ENCODE measurements at regions not wholly inside any gene's neighbourhood (a gene's known extent, or its start where the extent isn't known, plus 50 kb on each side); places are given as distances from the start of the nearest gene placed in this dataset.
"Not testable (repeated sequence)": the region's sequence is repeated elsewhere in the genome, so short reads cannot be mapped to it uniquely, and the experiment has no call there.

DNA sequence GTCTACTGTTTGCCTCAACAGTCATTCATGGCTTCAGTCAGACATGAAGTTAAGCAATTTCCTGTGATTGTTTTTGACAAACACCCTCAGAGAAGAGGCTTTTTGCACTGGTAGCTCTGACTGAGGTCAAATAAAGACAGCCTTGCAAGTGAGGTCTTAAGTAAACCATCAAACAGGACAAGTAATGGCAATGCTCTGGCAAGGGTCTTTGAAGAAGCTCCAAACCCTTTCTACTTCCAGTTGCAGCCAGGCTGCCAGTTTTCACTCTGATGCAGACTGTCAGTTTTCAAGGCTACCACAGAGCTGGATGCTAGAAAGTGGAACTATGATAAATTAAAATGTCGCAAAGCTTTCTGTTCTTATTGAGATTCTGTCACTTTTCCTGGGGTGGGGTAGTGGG lies 421.5 kb upstream of the PTGER4 start:
- H3K9me3 Mint-ChIP-seq: peaks cover 0 to under 1% of the 10 kb centered on the region in 2 donors
- H3K27me3 Mint-ChIP-seq: no peaks in the 10 kb centered on the region
- H3K27ac Mint-ChIP-seq: no peak overlapping the region
- ATAC-seq (replicated peaks): no peak
- DNase-seq: no peak
- H3K4me3 Mint-ChIP-seq: no peak overlapping the region
- H3K4me1 Mint-ChIP-seq: peaks cover 0 to 5% of the 10 kb centered on the region in 2 donors
- no peaks in the 10 kb centered on the region for H3K36me3 Mint-ChIP-seq

DNA sequence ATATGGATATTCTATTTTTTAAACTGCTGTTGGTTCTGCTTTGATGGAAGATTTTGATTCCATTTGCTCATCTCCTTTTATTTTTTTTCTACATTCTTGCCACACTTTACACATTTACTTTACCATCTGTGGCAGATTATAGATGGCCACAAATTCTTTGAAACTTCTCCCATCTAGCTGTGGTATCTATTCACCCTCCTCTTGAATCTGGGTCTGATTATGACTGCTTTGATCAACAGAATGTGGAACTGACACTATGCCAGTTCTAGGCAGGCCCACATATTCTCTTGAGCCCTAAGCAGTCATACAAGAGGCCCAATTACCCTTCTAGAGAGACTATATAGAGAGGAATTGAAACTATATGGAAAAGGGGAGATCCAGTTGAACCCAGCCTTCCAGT lies 439.0 kb upstream of the PTGER4 start:
- ATAC-seq (replicated peaks): peak in 1 of 2 donors; percentile 57
- no peak overlapping the region for H3K27ac Mint-ChIP-seq
- no peak for DNase-seq
- no peak overlapping the region for H3K4me3 Mint-ChIP-seq
- peaks cover 7 to 11% of the 10 kb centered on the region in 2 donors for H3K4me1 Mint-ChIP-seq
- H3K9me3 Mint-ChIP-seq: peaks cover 0 to 4% of the 10 kb centered on the region in 2 donors
- peaks cover 0 to 4% of the 10 kb centered on the region in 2 donors for H3K27me3 Mint-ChIP-seq
- H3K36me3 Mint-ChIP-seq: peaks cover 0 to 4% of the 10 kb centered on the region in 2 donors

DNA sequence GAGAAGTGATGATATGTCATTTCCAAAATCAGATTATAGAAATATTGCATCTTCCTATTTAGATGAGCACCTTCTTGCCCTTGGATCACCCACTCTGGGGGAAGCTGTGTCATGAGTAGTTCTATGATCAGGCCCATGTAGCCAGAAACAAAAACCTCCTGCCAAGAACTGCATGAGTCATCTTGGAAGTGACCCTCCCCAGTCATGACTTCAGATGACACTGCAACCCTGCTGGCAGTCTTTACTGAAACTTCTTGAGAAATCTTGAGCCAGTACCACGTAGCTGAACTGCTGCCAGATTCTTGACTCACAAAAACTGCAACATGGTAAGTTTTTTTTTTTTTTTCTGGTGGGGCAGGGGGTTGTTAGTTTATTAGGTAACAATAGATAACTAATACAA lies 439.6 kb upstream of the PTGER4 start:
- Mint-ChIP-seq H3K4me3 (no peak overlapping the region), H3K27ac (no peak overlapping the region), H3K27me3 (peaks cover 0 to 4% of the 10 kb centered on the region in 2 donors), H3K4me1 (peaks cover 7 to 11% of the 10 kb centered on the region in 2 donors), H3K9me3 (peaks cover 0 to 4% of the 10 kb centered on the region in 2 donors), H3K36me3 (peaks cover 0 to 4% of the 10 kb centered on the region in 2 donors)
- DNase-seq (no peak), ATAC-seq (replicated peaks) (peak in 1 of 2 donors; percentile 38)

DNA sequence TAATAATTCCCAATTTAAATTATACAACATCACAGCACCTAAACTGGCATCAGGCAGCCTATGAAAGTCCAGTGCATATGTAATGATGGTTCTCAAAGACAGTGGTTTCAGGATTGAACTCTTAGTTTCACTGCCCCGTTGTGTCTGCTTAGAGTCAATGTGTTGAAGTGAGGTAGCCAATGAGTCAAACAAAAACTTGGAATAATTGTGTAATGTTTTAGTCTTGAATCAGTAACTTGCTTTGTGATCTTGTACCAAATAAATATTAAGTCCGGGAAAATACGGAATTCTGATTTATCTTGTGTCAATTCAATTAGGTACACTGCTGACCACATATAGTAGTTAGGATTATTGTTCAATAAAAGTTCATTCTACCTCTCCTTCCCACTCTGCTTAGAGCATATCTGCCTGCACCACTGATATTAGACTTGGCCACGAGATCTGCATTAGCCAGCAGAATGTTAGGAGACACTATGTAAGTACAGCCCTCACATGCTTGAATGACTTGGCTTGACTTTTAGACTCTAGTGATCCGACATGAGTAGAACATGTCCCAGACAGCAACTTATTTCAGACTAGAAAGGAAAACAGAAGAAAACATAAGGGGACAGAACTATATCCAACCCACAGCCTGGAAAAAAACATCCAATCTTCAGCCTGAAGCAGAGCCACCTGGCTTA lies 441.5 kb upstream of the PTGER4 start:
- H3K27ac Mint-ChIP-seq: no peak overlapping the region

DNA sequence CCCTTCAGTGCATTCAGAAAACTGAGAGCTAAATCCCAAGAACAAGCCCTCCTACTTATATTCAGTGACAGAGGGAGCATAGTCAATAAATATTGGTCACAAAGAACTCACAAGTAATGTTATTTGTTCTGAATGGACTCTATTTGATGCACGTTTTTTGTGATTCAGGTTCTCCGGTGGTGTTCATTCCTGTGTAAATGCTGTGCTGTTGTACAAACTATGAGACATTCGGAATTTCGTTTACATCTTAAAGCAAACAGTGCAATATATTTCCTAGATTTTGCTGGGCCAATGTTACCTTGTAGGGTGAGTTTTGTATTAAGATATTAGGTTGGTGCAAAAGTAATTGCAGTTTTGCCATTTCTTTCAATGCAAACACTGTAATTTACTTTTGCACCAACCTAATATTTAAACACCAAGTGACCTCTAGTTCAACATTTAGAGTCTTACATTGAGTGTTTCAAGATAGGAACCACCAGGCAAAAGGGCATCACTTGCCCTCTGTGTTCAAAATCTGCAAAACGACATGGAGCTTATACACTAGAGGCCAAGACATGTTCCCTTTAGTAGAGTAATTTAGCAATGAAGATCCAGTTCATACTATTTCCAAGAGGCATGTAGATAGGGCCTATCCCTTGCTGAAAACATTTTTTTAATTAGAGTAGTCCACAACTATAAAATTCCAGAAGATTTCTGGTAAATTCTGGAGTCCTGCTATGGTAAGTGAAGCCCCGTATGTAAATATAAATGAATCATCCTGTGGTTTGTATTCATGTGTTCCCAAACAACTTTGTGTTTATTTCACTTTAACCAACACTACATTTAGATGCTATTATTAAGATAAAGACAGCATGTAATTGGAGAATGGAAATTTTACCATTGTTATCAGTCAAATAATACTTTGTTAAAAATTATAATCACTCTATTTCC lies 444.0 kb upstream of the PTGER4 start:
- Mint-ChIP-seq H3K9me3 (peaks cover 0 to 4% of the 10 kb centered on the region in 2 donors), H3K36me3 (peaks cover 0 to 3% of the 10 kb centered on the region in 2 donors), H3K4me1 (peaks cover 0 to 3% of the 10 kb centered on the region in 2 donors), H3K27ac (no peak overlapping the region), H3K27me3 (no peaks in the 10 kb centered on the region), H3K4me3 (no peak overlapping the region)
- ATAC-seq (replicated peaks) (no peak), DNase-seq (no peak)

More for the DNA sequence above, 441.5 kb upstream of the PTGER4 start:
- peaks cover 0 to 4% of the 10 kb centered on the region in 2 donors for H3K9me3 Mint-ChIP-seq
- H3K36me3 Mint-ChIP-seq: peaks cover 0 to 4% of the 10 kb centered on the region in 2 donors
- ATAC-seq (replicated peaks) (no peak), DNase-seq (no peak)
- H3K4me1 Mint-ChIP-seq: peaks cover 7 to 11% of the 10 kb centered on the region in 2 donors
- peaks cover 0 to 4% of the 10 kb centered on the region in 2 donors for H3K27me3 Mint-ChIP-seq
- H3K4me3 Mint-ChIP-seq: no peak overlapping the region

DNA sequence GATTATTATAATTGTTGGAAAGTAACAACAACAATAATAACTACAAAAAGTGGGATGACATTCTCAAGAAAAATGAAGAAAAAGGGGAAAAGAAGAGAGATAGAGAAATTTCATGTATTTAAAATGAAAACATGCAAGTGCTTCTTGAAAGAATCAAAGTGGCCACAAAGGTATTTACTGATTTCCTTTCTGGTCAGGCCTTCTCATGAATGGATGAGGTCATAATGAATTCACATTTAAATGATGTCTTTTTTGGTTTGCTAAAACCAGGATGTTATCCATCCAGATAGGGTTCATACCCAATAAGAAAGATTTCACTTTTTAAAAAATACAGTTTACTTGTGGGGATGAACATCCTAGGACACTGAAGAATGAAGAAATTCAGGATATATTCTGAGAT lies 446.4 kb upstream of the PTGER4 start:
- no peaks in the 10 kb centered on the region for H3K27me3 Mint-ChIP-seq
- ATAC-seq (replicated peaks) (no peak), DNase-seq (no peak)
- H3K27ac Mint-ChIP-seq: no peak overlapping the region
- H3K4me3 Mint-ChIP-seq: no peak overlapping the region
- peaks cover 6 to 10% of the 10 kb centered on the region in 2 donors for H3K4me1 Mint-ChIP-seq
- no peaks in the 10 kb centered on the region for H3K36me3 Mint-ChIP-seq
- H3K9me3 Mint-ChIP-seq: no peaks in the 10 kb centered on the region

DNA sequence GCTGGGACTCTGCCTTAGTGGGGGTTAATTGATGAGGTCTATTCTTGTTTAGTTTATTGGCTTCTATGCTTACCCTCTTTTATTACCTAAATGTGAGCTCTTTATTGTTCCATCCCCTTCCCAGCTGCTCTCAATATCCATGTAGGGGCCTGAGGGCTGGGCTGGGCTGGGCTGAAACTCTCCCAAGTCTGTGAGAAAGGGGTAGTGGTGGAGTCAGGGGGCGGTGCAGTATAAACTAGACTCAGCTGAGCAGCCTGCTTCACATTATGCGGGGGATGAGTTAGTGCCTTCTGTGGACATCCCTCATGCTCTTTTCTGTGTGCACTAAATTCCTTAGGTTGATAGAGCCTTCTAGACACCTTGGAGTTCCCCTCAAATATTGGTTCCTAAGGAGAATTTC lies 451.8 kb upstream of the PTGER4 start:
- DNase-seq (no peak), ATAC-seq (replicated peaks) (no peak)
- no peaks in the 10 kb centered on the region for H3K27me3 Mint-ChIP-seq
- no peak overlapping the region for H3K4me3 Mint-ChIP-seq
- H3K4me1 Mint-ChIP-seq: peaks cover 29 to 57% of the 10 kb centered on the region in 2 donors
- no peaks in the 10 kb centered on the region for H3K36me3 Mint-ChIP-seq
- H3K9me3 Mint-ChIP-seq: no peaks in the 10 kb centered on the region
- H3K27ac Mint-ChIP-seq: no peak overlapping the region

DNA sequence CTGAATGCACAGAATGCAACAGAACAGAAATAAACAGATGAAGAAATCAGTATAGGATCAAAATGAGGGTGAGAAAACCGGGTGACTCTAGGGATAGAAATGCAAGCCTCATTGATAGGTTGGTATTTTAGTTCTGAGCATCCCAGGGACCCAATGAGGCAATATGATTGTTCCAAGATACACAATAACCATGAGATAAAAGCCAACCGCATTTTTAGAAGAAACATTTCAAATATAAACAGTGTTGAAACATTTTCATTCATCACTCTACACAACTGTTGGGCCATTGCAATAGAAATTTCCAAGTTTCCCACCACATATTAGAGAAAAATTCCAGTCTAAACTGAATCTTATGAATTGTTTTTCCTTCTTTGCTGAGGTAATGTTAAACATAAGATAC lies 452.3 kb upstream of the PTGER4 start:
- no peaks in the 10 kb centered on the region for H3K9me3 Mint-ChIP-seq
- no peaks in the 10 kb centered on the region for H3K27me3 Mint-ChIP-seq
- H3K4me1 Mint-ChIP-seq: peaks cover 32 to 61% of the 10 kb centered on the region in 2 donors
- peak overlapping the region; percentile 77 for H3K27ac Mint-ChIP-seq
- DNase-seq (no peak), ATAC-seq (replicated peaks) (no peak)
- no peaks in the 10 kb centered on the region for H3K36me3 Mint-ChIP-seq
- peak overlapping the region in 1 of 2 donors; percentile 37 for H3K4me3 Mint-ChIP-seq

DNA sequence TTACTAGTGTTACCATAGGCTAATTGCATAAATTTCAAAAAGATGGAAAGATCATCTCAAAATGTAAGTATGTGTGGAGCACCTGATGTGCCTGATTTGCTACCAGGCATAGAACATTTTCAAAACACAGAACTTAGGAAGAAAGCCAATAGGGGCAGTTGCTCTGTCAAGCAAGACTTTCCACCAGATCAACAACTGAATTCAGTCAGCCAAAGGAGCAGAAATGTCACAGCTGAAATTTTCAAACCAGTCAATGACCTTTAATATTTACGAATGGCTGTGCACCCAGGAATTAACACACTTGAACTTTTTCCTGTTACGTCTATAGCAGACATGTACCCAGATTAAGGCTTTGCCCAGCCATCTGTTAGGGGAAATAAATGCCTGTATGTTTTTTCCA lies 452.8 kb upstream of the PTGER4 start:
- Mint-ChIP-seq H3K4me1 (peaks cover 32 to 63% of the 10 kb centered on the region in 2 donors), H3K36me3 (no peaks in the 10 kb centered on the region), H3K9me3 (no peaks in the 10 kb centered on the region), H3K27ac (peak overlapping the region; percentile 77), H3K27me3 (no peaks in the 10 kb centered on the region), H3K4me3 (peak overlapping the region in 1 of 2 donors; percentile 37)
- ATAC-seq (replicated peaks): peak; percentile 41 to 48
- DNase-seq: peak; percentile 40

DNA sequence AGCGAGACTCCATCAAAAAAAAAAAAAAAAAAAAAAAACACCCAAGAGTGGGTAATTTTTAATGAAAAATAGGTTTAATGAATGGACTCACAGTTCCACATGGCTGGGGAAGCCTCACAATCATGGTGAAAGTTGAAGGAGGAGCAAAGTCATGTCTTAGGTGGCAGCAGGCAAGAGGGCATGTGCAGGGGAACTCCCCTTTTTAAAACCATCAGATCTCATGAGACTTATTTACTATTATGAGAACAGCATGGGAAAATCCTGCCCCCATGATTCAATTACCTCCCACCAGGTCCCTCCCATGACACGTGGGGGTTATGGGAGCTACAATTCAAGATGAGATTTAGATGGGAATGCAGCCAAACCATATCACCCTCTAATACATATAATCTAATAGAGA lies 454.6 kb upstream of the PTGER4 start:
- DNase-seq: peak; percentile 60
- Mint-ChIP-seq H3K4me3 (peak overlapping the region; percentile 25 to 47), H3K4me1 (peaks cover 37 to 80% of the 10 kb centered on the region in 2 donors), H3K27ac (peak overlapping the region; percentile 90)
- H3K27me3 Mint-ChIP-seq, H3K9me3 Mint-ChIP-seq, H3K36me3 Mint-ChIP-seq: not testable (repeated sequence)
- peak; percentile 33 to 48 for ATAC-seq (replicated peaks)

DNA sequence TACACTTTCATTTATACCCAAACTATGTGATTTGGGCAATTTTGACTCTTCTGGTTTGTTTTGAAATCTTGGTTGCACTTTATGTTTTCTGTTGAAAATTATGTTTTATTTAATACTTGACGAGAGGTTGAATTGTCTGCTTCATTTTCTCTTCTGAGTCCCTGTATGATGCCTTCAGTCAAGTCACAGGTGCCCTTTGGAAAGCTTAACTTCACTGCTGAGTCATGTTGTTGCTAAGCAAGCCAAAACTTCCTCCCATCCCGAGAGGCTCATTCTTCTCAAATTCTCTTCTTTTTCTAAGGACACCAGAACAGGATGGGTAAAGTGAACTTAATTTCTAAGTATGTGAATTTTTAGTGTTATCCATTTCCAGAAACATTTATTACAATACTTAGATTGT lies 455.3 kb upstream of the PTGER4 start:
- H3K36me3 Mint-ChIP-seq: no peaks in the 10 kb centered on the region
- H3K4me3 Mint-ChIP-seq: peak overlapping the region; percentile 36 to 61
- peaks cover 38 to 80% of the 10 kb centered on the region in 2 donors for H3K4me1 Mint-ChIP-seq
- DNase-seq (no peak), ATAC-seq (replicated peaks) (peak; percentile 3)
- peak overlapping the region; percentile 90 for H3K27ac Mint-ChIP-seq
- H3K27me3 Mint-ChIP-seq: no peaks in the 10 kb centered on the region
- no peaks in the 10 kb centered on the region for H3K9me3 Mint-ChIP-seq

DNA sequence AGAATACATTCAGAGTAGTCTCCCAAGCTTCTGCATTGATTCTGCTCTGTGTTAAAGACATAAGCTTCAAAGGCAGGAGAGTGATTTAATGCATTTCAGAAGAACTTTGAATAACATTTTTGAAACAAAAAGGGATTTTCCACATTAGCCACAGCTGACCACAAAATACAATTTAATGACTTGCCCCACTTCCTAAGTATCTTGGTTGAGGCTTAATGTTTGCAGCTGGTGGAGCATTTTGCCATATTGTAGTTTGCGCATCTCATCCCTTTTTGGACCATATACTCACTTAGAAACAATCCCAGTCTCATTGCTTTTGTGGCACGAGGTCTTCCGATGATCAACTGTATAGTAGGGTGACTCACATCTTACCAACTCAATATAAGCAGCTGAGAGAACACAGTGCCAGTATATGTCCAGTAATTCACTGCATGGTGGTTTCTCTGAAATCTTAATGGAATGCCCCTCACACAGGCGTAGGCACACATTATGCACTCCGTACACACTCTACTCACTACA lies 455.8 kb upstream of the PTGER4 start:
- ATAC-seq (replicated peaks): peak; percentile 86 to 90
- no peaks in the 10 kb centered on the region for H3K27me3 Mint-ChIP-seq
- H3K4me1 Mint-ChIP-seq: peaks cover 38 to 77% of the 10 kb centered on the region in 2 donors
- peak overlapping the region; percentile 36 to 61 for H3K4me3 Mint-ChIP-seq
- DNase-seq: peak; percentile 72
- H3K9me3 Mint-ChIP-seq: no peaks in the 10 kb centered on the region
- H3K27ac Mint-ChIP-seq: peak overlapping the region; percentile 90
- no peaks in the 10 kb centered on the region for H3K36me3 Mint-ChIP-seq

DNA sequence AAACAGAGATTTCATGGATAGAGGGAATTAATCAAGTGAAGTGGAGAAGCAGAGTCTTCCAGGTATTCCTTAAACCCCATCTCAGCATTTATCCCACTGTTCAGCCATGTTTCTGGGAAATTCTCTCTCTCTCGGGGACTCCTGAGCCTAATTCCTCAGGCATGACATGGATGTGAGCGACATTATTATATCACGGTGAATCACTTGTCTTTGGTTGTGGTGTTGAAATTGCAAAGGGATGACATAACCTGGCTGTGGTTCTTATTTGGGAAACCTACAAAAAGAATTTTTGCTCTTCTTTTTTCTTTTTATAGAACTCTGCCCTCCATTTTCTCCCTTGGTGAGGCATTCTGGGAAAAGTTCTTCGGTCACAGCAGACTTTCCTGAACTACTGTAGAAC lies 457.9 kb upstream of the PTGER4 start:
- no peak overlapping the region for H3K27ac Mint-ChIP-seq
- peaks cover 4% of the 10 kb centered on the region in 2 donors for H3K9me3 Mint-ChIP-seq
- H3K4me1 Mint-ChIP-seq: peaks cover 26 to 59% of the 10 kb centered on the region in 2 donors
- no peak for ATAC-seq (replicated peaks)
- peaks cover 0 to 4% of the 10 kb centered on the region in 2 donors for H3K36me3 Mint-ChIP-seq
- DNase-seq: no peak
- no peak overlapping the region for H3K4me3 Mint-ChIP-seq
- H3K27me3 Mint-ChIP-seq: no peaks in the 10 kb centered on the region

DNA sequence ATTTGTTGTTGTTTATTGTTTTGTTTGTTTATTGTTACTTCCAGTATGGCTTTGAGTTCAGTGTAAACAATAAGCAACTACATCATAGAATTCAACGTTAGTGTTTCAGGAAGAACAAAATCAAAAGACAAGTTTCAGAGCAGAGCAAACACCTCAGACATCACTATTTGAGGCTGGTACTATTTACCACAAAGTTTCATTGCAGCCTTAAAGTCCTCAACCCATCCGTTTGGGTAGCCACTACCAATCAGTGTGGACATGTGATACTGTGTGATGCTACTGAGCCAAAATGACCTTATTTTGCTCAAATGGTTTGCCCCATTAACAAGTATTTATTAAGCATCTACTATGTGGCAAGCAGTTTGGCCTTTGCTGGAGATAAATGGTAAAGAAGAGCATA lies 458.5 kb upstream of the PTGER4 start:
- no peak overlapping the region for H3K27ac Mint-ChIP-seq
- ATAC-seq (replicated peaks) (no peak), DNase-seq (no peak)
- peaks cover 4% of the 10 kb centered on the region in 2 donors for H3K9me3 Mint-ChIP-seq
- H3K4me1 Mint-ChIP-seq: peaks cover 26 to 54% of the 10 kb centered on the region in 2 donors
- H3K27me3 Mint-ChIP-seq: no peaks in the 10 kb centered on the region
- no peak overlapping the region for H3K4me3 Mint-ChIP-seq
- H3K36me3 Mint-ChIP-seq: peaks cover 0 to 4% of the 10 kb centered on the region in 2 donors

Measured in stimulated activated naive B cell treated with anti-CD40 and anti-IgM and Interleukin-4, amounts not matched to agents 10 μg/mL and 1 μg/mL and 100 μg/mL, for 72 hours (primary cell).